H9 (cell line): ENCODE measurements at regions not wholly inside any gene's neighbourhood (a gene's known extent, or its start where the extent isn't known, plus 50 kb on each side); places are given as distances from the start of the nearest gene placed in this dataset.

ENCODE experiments used
- DNase-seq: peaks from one replicate; pipeline ENCODE4 v3.0.0-alpha.2; 2017
- H2AFZ ChIP-seq: one replicate; pipeline ENCODE4 v1.6.1; 2013; ENCODE audit warnings: mild to moderate bottlenecking, low read length, control low read depth, moderate library complexity
- H2AK5ac ChIP-seq: 2 replicates; pipeline ENCODE4 v1.6.1; 2013; ENCODE audit warnings: low read length, control low read depth, mixed read lengths; ENCODE audit not compliant: insufficient read length
- H2BK120ac ChIP-seq: one replicate; pipeline ENCODE4 v1.6.1; 2013; ENCODE audit warnings: low read depth, mild to moderate bottlenecking, low read length, control low read depth, inconsistent platforms; ENCODE audit not compliant: poor library complexity, severe bottlenecking
- H2BK12ac ChIP-seq: 2 replicates; pipeline ENCODE4 v1.6.1; 2013; ENCODE audit warnings: low read length, control low read depth, mixed read lengths, low read depth; ENCODE audit not compliant: insufficient read length
- H2BK15ac ChIP-seq: 2 replicates; pipeline ENCODE4 v1.6.1; 2013; ENCODE audit warnings: low read depth, low read length, control low read depth
- H2BK20ac ChIP-seq: one replicate; pipeline ENCODE4 v1.6.1; 2013; ENCODE audit warnings: low read depth, mild to moderate bottlenecking, low read length, control low read depth, inconsistent platforms; ENCODE audit not compliant: poor library complexity, severe bottlenecking
- H2BK5ac ChIP-seq: 2 replicates; pipeline ENCODE4 v1.6.1; 2013; ENCODE audit warnings: low read length, control low read depth, mixed read lengths; ENCODE audit not compliant: insufficient read length
- H3K14ac ChIP-seq: 2 replicates; pipeline ENCODE4 v1.6.1; 2013; ENCODE audit warnings: low read length, control low read depth; ENCODE audit not compliant: insufficient read depth
- H3K18ac ChIP-seq: 2 replicates; pipeline ENCODE4 v1.6.1; 2013; ENCODE audit warnings: low read depth, mild to moderate bottlenecking, mixed read lengths, low read length, control low read depth; ENCODE audit not compliant: insufficient read length
- H3K23ac ChIP-seq: 2 replicates; pipeline ENCODE4 v1.6.1; 2013; ENCODE audit warnings: low read length, control low read depth, mixed read lengths, low read depth; ENCODE audit not compliant: insufficient read length
- H3K23me2 ChIP-seq: 2 replicates; pipeline ENCODE4 v1.6.1; 2013; ENCODE audit warnings: low read depth, mild to moderate bottlenecking, mixed read lengths, low read length, control low read depth; ENCODE audit not compliant: insufficient read length, poor library complexity, severe bottlenecking
- H3K27ac ChIP-seq: 2 replicates; pipeline ENCODE4 v1.5.1; 2013; ENCODE audit warnings: low read length, control low read depth, mixed read lengths, low read depth; ENCODE audit not compliant: insufficient read length
- H3K27me3 ChIP-seq: 2 replicates; pipeline ENCODE4 v1.6.1; 2013; ENCODE audit warnings: low read length, control low read depth, inconsistent platforms; ENCODE audit not compliant: insufficient read depth
- H3K4ac ChIP-seq: 2 replicates; pipeline ENCODE4 v1.6.1; 2013; ENCODE audit warnings: low read depth, mild to moderate bottlenecking, control low read depth, inconsistent platforms, low read length, moderate library complexity
- H3K4me1 ChIP-seq: 2 replicates; pipeline ENCODE4 v1.6.1; 2013; ENCODE audit warnings: low read length, control low read depth, inconsistent platforms; ENCODE audit not compliant: insufficient read depth
- H3K4me2 ChIP-seq: 2 replicates; pipeline ENCODE4 v1.6.1; 2013; ENCODE audit warnings: low read length, control low read depth, mixed read lengths; ENCODE audit not compliant: insufficient read length, insufficient read depth
- H3K56ac ChIP-seq: 2 replicates; pipeline ENCODE4 v1.6.1; 2013; ENCODE audit warnings: low read depth, mild to moderate bottlenecking, mixed read lengths, low read length, control low read depth; ENCODE audit not compliant: insufficient read length
- H3K79me1 ChIP-seq: 2 replicates; pipeline ENCODE4 v1.6.1; 2013; ENCODE audit warnings: low read depth, mild to moderate bottlenecking, moderate library complexity, low read length, control low read depth, inconsistent platforms; ENCODE audit not compliant: insufficient read depth, poor library complexity, severe bottlenecking
- H3K79me2 ChIP-seq: 2 replicates; pipeline ENCODE4 v1.6.1; 2013; ENCODE audit warnings: low read length, control low read depth, inconsistent platforms; ENCODE audit not compliant: insufficient read depth
- H3K9ac ChIP-seq: 2 replicates; pipeline ENCODE4 v1.6.1; 2013; ENCODE audit warnings: low read length, control low read depth, mixed read lengths; ENCODE audit not compliant: insufficient read length; ENCODE audit errors: extremely low read depth
- H3K9me3 ChIP-seq: one replicate; pipeline ENCODE4 v1.6.1; 2013; ENCODE audit warnings: low read depth, low read length, inconsistent platforms; ENCODE audit not compliant: control insufficient read depth
- H3T11ph ChIP-seq: one replicate; pipeline ENCODE4 v1.6.1; 2013; ENCODE audit warnings: mild to moderate bottlenecking, low read length, control low read depth, inconsistent platforms
- H4K20me1 ChIP-seq: one replicate; pipeline ENCODE4 v1.6.1; 2013; ENCODE audit not compliant: control insufficient read depth, insufficient read length, insufficient read depth
- H4K5ac ChIP-seq: 2 replicates; pipeline ENCODE4 v1.6.1; 2013; ENCODE audit warnings: low read depth, mild to moderate bottlenecking, mixed read lengths, low read length, control low read depth; ENCODE audit not compliant: insufficient read length
- H4K8ac ChIP-seq: replicated peaks from 2 replicates; pipeline ENCODE4 v1.6.1; 2013; ENCODE audit warnings: low read length, control low read depth, mixed read lengths, low read depth; ENCODE audit not compliant: insufficient read length
- H4K91ac ChIP-seq: 2 replicates; pipeline ENCODE4 v1.6.1; 2013; ENCODE audit warnings: low read depth, mild to moderate bottlenecking, moderate library complexity, mixed read lengths, low read length, control low read depth; ENCODE audit not compliant: insufficient read length
- H3K27ac Mint-ChIP-seq, 3 experiments: 2 replicates in 2 of 3; 3 replicates in 1 of 3; pipeline ENCODE4 v1.8.0; 2020 to 2021; ENCODE audit warnings: mixed read lengths in 3 of 3, mild to moderate bottlenecking in 1 of 3, moderate library complexity in 1 of 3
- H3K27me3 Mint-ChIP-seq: 2 replicates; pipeline ENCODE4 v1.8.0; 2021; ENCODE audit warnings: low read depth, mild to moderate bottlenecking, moderate library complexity, mixed read lengths
- H3K36me3 Mint-ChIP-seq, 3 experiments: 2 replicates in 2 of 3; 3 replicates in 1 of 3; pipeline ENCODE4 v1.8.0; 2020 to 2021; ENCODE audit warnings: low read depth in 3 of 3, mixed read lengths in 3 of 3; ENCODE audit not compliant: insufficient read depth in 1 of 3
- H3K4me1 Mint-ChIP-seq, 2 experiments: 2 replicates each; pipeline ENCODE4 v1.8.0; 2020; ENCODE audit warnings: mixed read lengths in 2 of 2
- H3K4me3 Mint-ChIP-seq, 2 experiments: 2 replicates in 1 of 2; 3 replicates in 1 of 2; pipeline ENCODE4 v1.8.0; 2020 to 2021; ENCODE audit warnings: mild to moderate bottlenecking in 2 of 2, mixed read lengths in 2 of 2, moderate library complexity in 1 of 2
- H3K9me3 Mint-ChIP-seq, 2 experiments: 2 replicates in 1 of 2; 3 replicates in 1 of 2; pipeline ENCODE4 v1.8.0; 2020; ENCODE audit warnings: mild to moderate bottlenecking in 2 of 2, mixed read lengths in 2 of 2, moderate library complexity in 1 of 2
- WGBS: extraction: QIAGEN DNeasy Blood & Tissue Kit; methylation state at CpG from one replicate; pipeline ENCODE4 v1.1.7; 2013; ENCODE audit warnings: missing lambda C conversion rate, low lambda C conversion rate, mixed read lengths; ENCODE audit not compliant: insufficient read length; ENCODE audit errors: extremely low coverage; 5-methylcytosine and 5-hydroxymethylcytosine counted together
- TF ChIP-seq, protein P1 (sequence below): fragments of 200-600 bp; sonication (generic); conservative IDR thresholded peaks from 3 replicates; pipeline ENCODE4 v1.8.0; 2021; ENCODE audit warnings: antibody characterized with exemption, mild to moderate bottlenecking

DNA sequence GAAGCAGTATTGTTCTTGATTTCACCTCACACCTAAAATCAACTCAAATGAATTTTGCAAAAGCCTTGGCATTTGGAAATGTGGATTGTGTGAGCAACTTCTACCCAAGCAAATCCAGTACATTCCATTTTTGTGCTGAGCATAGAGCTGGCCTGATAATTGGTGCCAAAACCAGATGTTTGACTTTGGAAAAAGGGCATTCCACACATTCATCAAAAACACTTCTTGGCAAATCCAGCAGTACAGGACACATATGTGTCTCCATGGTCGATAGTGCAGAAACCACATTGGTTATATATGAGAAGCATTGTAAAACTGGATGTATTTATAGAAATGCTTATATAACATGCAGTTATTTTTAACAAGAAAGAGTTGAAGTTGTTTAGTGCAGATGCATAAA, 210.4 kb downstream of the KCNK2 start:
- Histone ChIP-seq H3K18ac (no peak overlapping the region), H3K23ac (no peak overlapping the region), H2BK12ac (no peak overlapping the region), H3K27me3 (no peaks in the 10 kb centered on the region), H4K5ac (no peak overlapping the region), H4K91ac (no peak overlapping the region), H2BK5ac (no peak overlapping the region), H2BK15ac (no peak overlapping the region), H3K79me1 (no peaks in the 10 kb centered on the region), H3T11ph (no peak overlapping the region), H2BK120ac (no peak overlapping the region), H2AFZ (no peak overlapping the region), H4K8ac (no peak overlapping the region), H3K79me2 (no peaks in the 10 kb centered on the region), H3K56ac (no peak overlapping the region), H3K14ac (no peak overlapping the region), H3K27ac (no peak overlapping the region), H2AK5ac (no peak overlapping the region), H3K9ac (no peak overlapping the region), H3K4me2 (no peak overlapping the region), H4K20me1 (no peaks in the 10 kb centered on the region), H3K9me3 (no peaks in the 10 kb centered on the region), H3K4me1 (no peaks in the 10 kb centered on the region), H2BK20ac (no peak overlapping the region), H3K23me2 (no peaks in the 10 kb centered on the region), H3K4ac (no peak overlapping the region)
- no peak for DNase-seq
- H3K4me1 Mint-ChIP-seq: no peaks in the 10 kb centered on the region
- no peak overlapping the region for H3K27ac Mint-ChIP-seq
- H3K4me3 Mint-ChIP-seq: no peak overlapping the region
- no CpG with 5 or more reads among the region's 1 CpG for WGBS
- peaks cover 0 to 9% (median 0%) of the 10 kb centered on the region in 3 experiments; a peak in 3 of 7 replicates for H3K36me3 Mint-ChIP-seq
- TF ChIP-seq, protein P1, sequence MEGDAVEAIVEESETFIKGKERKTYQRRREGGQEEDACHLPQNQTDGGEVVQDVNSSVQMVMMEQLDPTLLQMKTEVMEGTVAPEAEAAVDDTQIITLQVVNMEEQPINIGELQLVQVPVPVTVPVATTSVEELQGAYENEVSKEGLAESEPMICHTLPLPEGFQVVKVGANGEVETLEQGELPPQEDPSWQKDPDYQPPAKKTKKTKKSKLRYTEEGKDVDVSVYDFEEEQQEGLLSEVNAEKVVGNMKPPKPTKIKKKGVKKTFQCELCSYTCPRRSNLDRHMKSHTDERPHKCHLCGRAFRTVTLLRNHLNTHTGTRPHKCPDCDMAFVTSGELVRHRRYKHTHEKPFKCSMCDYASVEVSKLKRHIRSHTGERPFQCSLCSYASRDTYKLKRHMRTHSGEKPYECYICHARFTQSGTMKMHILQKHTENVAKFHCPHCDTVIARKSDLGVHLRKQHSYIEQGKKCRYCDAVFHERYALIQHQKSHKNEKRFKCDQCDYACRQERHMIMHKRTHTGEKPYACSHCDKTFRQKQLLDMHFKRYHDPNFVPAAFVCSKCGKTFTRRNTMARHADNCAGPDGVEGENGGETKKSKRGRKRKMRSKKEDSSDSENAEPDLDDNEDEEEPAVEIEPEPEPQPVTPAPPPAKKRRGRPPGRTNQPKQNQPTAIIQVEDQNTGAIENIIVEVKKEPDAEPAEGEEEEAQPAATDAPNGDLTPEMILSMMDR: no peak
- no peaks in the 10 kb centered on the region for H3K27me3 Mint-ChIP-seq
- peaks cover 5 to 18% of the 10 kb centered on the region in 2 experiments; a peak in 4 of 5 replicates for H3K9me3 Mint-ChIP-seq
